ENCODE measurements at regions not wholly inside any gene's neighbourhood (a gene's known extent, or its start where the extent isn't known, plus 50 kb on each side); places are given as distances from the start of the nearest gene placed in this dataset.
A peak's percentile ranks its signal among the peaks of the same experiment; 100 is the strongest.

DNA sequence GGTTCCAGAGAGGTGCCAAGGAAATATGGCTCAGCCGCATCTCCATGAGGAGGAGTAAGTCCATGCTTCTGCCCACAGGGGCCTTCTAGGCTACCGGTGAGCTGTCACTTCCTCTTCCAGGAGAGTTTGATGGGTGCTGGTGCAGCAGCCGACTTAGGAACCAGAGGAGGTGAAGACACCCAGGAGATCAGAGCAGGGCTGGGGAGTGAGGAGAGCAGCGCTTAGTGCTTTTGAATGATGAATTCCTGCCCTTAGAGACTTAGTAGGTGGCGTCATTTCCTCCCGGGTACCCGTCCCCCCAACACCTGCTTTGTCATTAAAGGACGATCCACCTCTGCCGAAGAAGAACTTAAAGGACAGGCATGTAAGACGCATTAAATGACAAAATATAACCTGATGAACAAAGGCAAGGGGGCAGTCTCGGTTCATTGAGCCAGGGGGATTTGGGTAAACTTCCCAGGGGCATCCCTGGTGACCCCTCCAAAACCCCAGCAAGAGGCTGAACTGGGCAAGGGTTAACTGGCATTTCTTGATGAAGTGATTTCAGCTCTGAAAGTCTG lies 67.6 kb downstream of the HES1 start:
- peak overlapping the region; percentile 37; the same call in 1 of the 2 replicates for H3K4me3 ChIP-seq (ENCODE audit: low read length)
- H3K27me3 ChIP-seq (ENCODE audit: insufficient read depth, low read length) = peaks cover 49% of the 10 kb centered on the region
- no peaks in the 10 kb centered on the region for H3K36me3 ChIP-seq (ENCODE audit: insufficient read depth, low read depth, low read length)
- H3K9me3 ChIP-seq (ENCODE audit: insufficient read depth, low read depth, low read length) = no peaks in the 10 kb centered on the region
- no peak overlapping the region for H3K9ac ChIP-seq (ENCODE audit: low read depth, low read length)
- H3K27ac ChIP-seq (ENCODE audit: low read length) = no peak overlapping the region
- peaks cover 10% of the 10 kb centered on the region for H3K4me1 ChIP-seq (ENCODE audit: insufficient read depth, low read length)

GRCh38 chr3:194204042-194204987 lies 68.4 kb downstream of the HES1 start:
- peaks cover 49% of the 10 kb centered on the region for H3K27me3 ChIP-seq (ENCODE audit: insufficient read depth, low read length)
- no peaks in the 10 kb centered on the region for H3K36me3 ChIP-seq (ENCODE audit: insufficient read depth, low read depth, low read length)
- peaks cover 10% of the 10 kb centered on the region for H3K4me1 ChIP-seq (ENCODE audit: insufficient read depth, low read length)
- H3K27ac ChIP-seq (ENCODE audit: low read length) = no peak overlapping the region
- H3K4me3 ChIP-seq (ENCODE audit: low read length) = peak overlapping the region; percentile 37
- 0 out of 2 replicates have a peak overlapping the region, but pooled peaks have one; percentile 21 for H3K9ac ChIP-seq (ENCODE audit: low read depth, low read length)
- H3K9me3 ChIP-seq (ENCODE audit: insufficient read depth, low read depth, low read length) = no peaks in the 10 kb centered on the region

DNA sequence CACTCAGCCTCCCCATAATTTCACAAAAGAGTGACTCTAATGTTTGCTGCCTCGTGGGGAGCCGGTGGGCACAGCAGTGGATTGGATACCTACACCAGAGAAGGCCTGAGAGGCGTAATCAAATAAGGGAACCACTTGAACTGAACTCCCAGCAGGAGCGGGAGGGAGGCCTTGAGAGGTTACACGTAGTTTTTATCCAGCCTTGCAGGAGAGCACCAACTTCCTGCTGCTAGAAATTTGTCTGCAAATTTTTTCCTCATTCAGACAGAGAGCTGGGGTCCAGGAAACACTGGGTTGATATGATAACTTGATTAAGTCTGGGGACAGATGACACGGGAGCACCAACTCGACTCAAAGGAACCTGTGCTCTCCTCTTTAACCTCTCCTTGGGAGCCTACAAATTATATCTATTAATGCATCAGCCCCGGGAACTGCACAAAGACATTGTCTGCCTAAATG lies 69.8 kb downstream of the HES1 start:
- no peaks in the 10 kb centered on the region for H3K9me3 ChIP-seq (ENCODE audit: insufficient read depth, low read depth, low read length)
- no peaks in the 10 kb centered on the region for H3K36me3 ChIP-seq (ENCODE audit: insufficient read depth, low read depth, low read length)
- peaks cover 10% of the 10 kb centered on the region for H3K4me1 ChIP-seq (ENCODE audit: insufficient read depth, low read length)
- H3K9ac ChIP-seq (ENCODE audit: low read depth, low read length) = no peak overlapping the region
- peaks cover 41% of the 10 kb centered on the region for H3K27me3 ChIP-seq (ENCODE audit: insufficient read depth, low read length)
- no peak overlapping the region for H3K4me3 ChIP-seq (ENCODE audit: low read length)
- no peak overlapping the region for H3K27ac ChIP-seq (ENCODE audit: low read length)

- Histone ChIP-seq H3K27ac (ENCODE audit: low read length) (no peak overlapping the region), H3K4me3 (ENCODE audit: low read length) (no peak overlapping the region), H3K9ac (ENCODE audit: low read depth, low read length) (no peak overlapping the region), H3K4me1 (ENCODE audit: insufficient read depth, low read length) (peaks cover 12% of the 10 kb centered on the region), H3K36me3 (ENCODE audit: insufficient read depth, low read depth, low read length) (no peaks in the 10 kb centered on the region), H3K27me3 (ENCODE audit: insufficient read depth, low read length) (peaks cover 35% of the 10 kb centered on the region), H3K9me3 (ENCODE audit: insufficient read depth, low read depth, low read length) (no peaks in the 10 kb centered on the region)
Observed at GRCh38 chr3:194206320-194206719, 70.4 kb downstream of the HES1 start.

GRCh38 chr3:194208709-194209108 lies 72.8 kb downstream of the HES1 start:
- no peak overlapping the region for H3K9ac ChIP-seq (ENCODE audit: low read depth, low read length)
- H3K27me3 ChIP-seq (ENCODE audit: insufficient read depth, low read length) = peaks cover 16% of the 10 kb centered on the region
- H3K27ac ChIP-seq (ENCODE audit: low read length) = no peak overlapping the region
- H3K4me3 ChIP-seq (ENCODE audit: low read length) = no peak overlapping the region
- H3K36me3 ChIP-seq (ENCODE audit: insufficient read depth, low read depth, low read length) = no peaks in the 10 kb centered on the region
- peaks cover 34% of the 10 kb centered on the region for H3K4me1 ChIP-seq (ENCODE audit: insufficient read depth, low read length)
- H3K9me3 ChIP-seq (ENCODE audit: insufficient read depth, low read depth, low read length) = no peaks in the 10 kb centered on the region

- Histone ChIP-seq H3K9me3 (ENCODE audit: insufficient read depth, low read depth, low read length) (no peaks in the 10 kb centered on the region), H3K4me3 (ENCODE audit: low read length) (peak overlapping the region; percentile 50; the same call in 1 of the 2 replicates), H3K27ac (ENCODE audit: low read length) (peak overlapping the region; percentile 64), H3K27me3 (ENCODE audit: insufficient read depth, low read length) (no peaks in the 10 kb centered on the region; the same call in 1 of the 2 replicates), H3K4me1 (ENCODE audit: insufficient read depth, low read length) (peaks cover 30% of the 10 kb centered on the region; the same call in 1 of the 2 replicates), H3K9ac (ENCODE audit: low read depth, low read length) (peak overlapping the region; percentile 77), H3K36me3 (ENCODE audit: insufficient read depth, low read depth, low read length) (no peaks in the 10 kb centered on the region)
Observed at GRCh38 chr3:194212161-194212844, 76.4 kb downstream of the HES1 start.

GRCh38 chr3:194212845-194213331 lies 76.9 kb downstream of the HES1 start:
- peaks cover 30% of the 10 kb centered on the region; the same call in 1 of the 2 replicates for H3K4me1 ChIP-seq (ENCODE audit: insufficient read depth, low read length)
- peak overlapping the region; percentile 50; the same call in 1 of the 2 replicates for H3K4me3 ChIP-seq (ENCODE audit: low read length)
- peak overlapping the region; percentile 77 for H3K9ac ChIP-seq (ENCODE audit: low read depth, low read length)
- H3K27me3 ChIP-seq (ENCODE audit: insufficient read depth, low read length) = no peaks in the 10 kb centered on the region; the same call in 1 of the 2 replicates
- no peaks in the 10 kb centered on the region for H3K36me3 ChIP-seq (ENCODE audit: insufficient read depth, low read depth, low read length)
- H3K9me3 ChIP-seq (ENCODE audit: insufficient read depth, low read depth, low read length) = no peaks in the 10 kb centered on the region
- peak overlapping the region; percentile 64 for H3K27ac ChIP-seq (ENCODE audit: low read length)

- Histone ChIP-seq H3K4me1 (ENCODE audit: insufficient read depth, low read length) (peaks cover 30% of the 10 kb centered on the region; the same call in 1 of the 2 replicates), H3K27me3 (ENCODE audit: insufficient read depth, low read length) (peaks cover 3% of the 10 kb centered on the region; the same call in 1 of the 2 replicates), H3K9ac (ENCODE audit: low read depth, low read length) (no peak overlapping the region), H3K36me3 (ENCODE audit: insufficient read depth, low read depth, low read length) (no peaks in the 10 kb centered on the region), H3K27ac (ENCODE audit: low read length) (no peak overlapping the region), H3K9me3 (ENCODE audit: insufficient read depth, low read depth, low read length) (no peaks in the 10 kb centered on the region), H3K4me3 (ENCODE audit: low read length) (no peak overlapping the region)
Observed at GRCh38 chr3:194215392-194215791, 79.4 kb downstream of the HES1 start.

GRCh38 chr3:194218646-194219453 lies 82.9 kb downstream of the HES1 start:
- no peak overlapping the region for H3K27ac ChIP-seq (ENCODE audit: low read length)
- no peak overlapping the region for H3K4me3 ChIP-seq (ENCODE audit: low read length)
- H3K36me3 ChIP-seq (ENCODE audit: insufficient read depth, low read depth, low read length) = no peaks in the 10 kb centered on the region
- peaks cover 3% of the 10 kb centered on the region; the same call in 1 of the 2 replicates for H3K27me3 ChIP-seq (ENCODE audit: insufficient read depth, low read length)
- no peaks in the 10 kb centered on the region for H3K9me3 ChIP-seq (ENCODE audit: insufficient read depth, low read depth, low read length)
- H3K4me1 ChIP-seq (ENCODE audit: insufficient read depth, low read length) = peaks cover 5% of the 10 kb centered on the region; the same call in 1 of the 2 replicates
- H3K9ac ChIP-seq (ENCODE audit: low read depth, low read length) = no peak overlapping the region

- H3K9ac ChIP-seq (ENCODE audit: low read depth, low read length) = no peak overlapping the region
- peaks cover 10% of the 10 kb centered on the region for H3K27me3 ChIP-seq (ENCODE audit: insufficient read depth, low read length)
- H3K9me3 ChIP-seq (ENCODE audit: insufficient read depth, low read depth, low read length) = no peaks in the 10 kb centered on the region
- no peak overlapping the region for H3K27ac ChIP-seq (ENCODE audit: low read length)
- H3K36me3 ChIP-seq (ENCODE audit: insufficient read depth, low read depth, low read length) = no peaks in the 10 kb centered on the region
- peaks cover 10% of the 10 kb centered on the region; the same call in 1 of the 2 replicates for H3K4me1 ChIP-seq (ENCODE audit: insufficient read depth, low read length)
- no peak overlapping the region for H3K4me3 ChIP-seq (ENCODE audit: low read length)
Observed at GRCh38 chr3:194219826-194220410, 84.0 kb downstream of the HES1 start.
